Lower lobe of right lung (tissue), 2 donors: ENCODE measurements at regions not wholly inside any gene's neighbourhood (a gene's known extent, or its start where the extent isn't known, plus 50 kb on each side); places are given as distances from the start of the nearest gene placed in this dataset.

ENCODE experiments used
- ATAC-seq, 2 donors: fragments of 200-7000 bp; cut with Tn5 transposase; one replicate each; pipeline ENCODE4 v1.9.1; 2020 to 2022; ENCODE audit warnings: mild to moderate bottlenecking in 2 of 2, moderate library complexity in 2 of 2
- DNase-seq: peaks from one replicate; pipeline ENCODE4 v3.0.0-alpha.2; 2020
- H3K27ac ChIP-seq: fragments of 200-600 bp; one replicate; pipeline ENCODE4 v1.8.0; 2022
- H3K27me3 ChIP-seq: fragments of 200-600 bp; one replicate; pipeline ENCODE4 v1.8.0; 2022; ENCODE audit warnings: low read depth
- H3K36me3 ChIP-seq: fragments of 200-600 bp; one replicate; pipeline ENCODE4 v1.8.0; 2022; ENCODE audit warnings: mild to moderate bottlenecking
- H3K4me1 ChIP-seq: fragments of 200-600 bp; one replicate; pipeline ENCODE4 v1.8.0; 2022
- H3K4me3 ChIP-seq: fragments of 200-600 bp; one replicate; pipeline ENCODE4 v1.8.0; 2022; ENCODE audit warnings: mild to moderate bottlenecking
- H3K9me3 ChIP-seq: fragments of 200-600 bp; one replicate; pipeline ENCODE4 v1.8.0; 2022
- intact Hi-C: fragments of 100-400 bp; cut with DNase I; formaldehyde crosslinking; loops from one replicate; pipeline ENCODE4 v1.11.0; 2022
- TF ChIP-seq, protein P1 (sequence below): fragments of 200-600 bp; IDR thresholded peaks from one replicate; pipeline ENCODE4 v1.8.0; 2022; ENCODE audit warnings: antibody characterized with exemption, mild to moderate bottlenecking
- donor health status: DM: no; HTN: yes; CAD: no; lungs with severe emphysema.

DNA sequence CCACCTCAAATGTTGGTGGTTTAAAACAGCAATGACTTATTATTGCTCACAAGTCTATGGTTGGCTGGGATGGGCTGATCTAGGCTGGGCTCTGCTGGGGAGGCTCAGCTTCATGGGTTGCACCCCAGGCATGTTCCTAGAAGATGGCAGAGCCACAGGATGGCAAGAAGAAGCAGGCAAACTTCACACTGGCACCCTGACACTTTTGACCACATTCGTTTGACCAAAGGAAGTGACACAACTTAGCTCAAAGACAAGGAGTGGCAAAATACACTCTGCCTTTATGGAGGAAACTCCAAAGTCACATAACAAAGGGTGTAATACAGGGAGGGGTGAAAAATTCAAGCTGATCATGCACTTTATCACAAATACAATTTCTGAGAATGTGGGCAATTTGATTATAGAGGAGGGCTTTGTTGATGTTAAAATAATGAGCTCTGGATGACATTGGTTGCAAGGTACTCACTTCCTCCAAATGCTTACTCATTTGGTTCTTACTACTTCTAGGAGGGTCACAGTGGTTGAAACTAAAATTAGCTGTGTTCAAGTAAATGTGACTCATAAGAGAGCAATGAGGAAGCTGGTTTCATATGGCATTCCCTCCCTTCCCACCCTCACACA, 249.2 kb upstream of the RPS6KA3 start:
- Histone ChIP-seq H3K4me3 (no peak overlapping the region), H3K4me1 (no peaks in the 10 kb centered on the region), H3K9me3 (no peaks in the 10 kb centered on the region), H3K27ac (no peak overlapping the region), H3K27me3 (no peaks in the 10 kb centered on the region), H3K36me3 (no peaks in the 10 kb centered on the region)
- ATAC-seq (peak; percentile 81 to 86), DNase-seq (no peak)
- TF ChIP-seq, protein P1, sequence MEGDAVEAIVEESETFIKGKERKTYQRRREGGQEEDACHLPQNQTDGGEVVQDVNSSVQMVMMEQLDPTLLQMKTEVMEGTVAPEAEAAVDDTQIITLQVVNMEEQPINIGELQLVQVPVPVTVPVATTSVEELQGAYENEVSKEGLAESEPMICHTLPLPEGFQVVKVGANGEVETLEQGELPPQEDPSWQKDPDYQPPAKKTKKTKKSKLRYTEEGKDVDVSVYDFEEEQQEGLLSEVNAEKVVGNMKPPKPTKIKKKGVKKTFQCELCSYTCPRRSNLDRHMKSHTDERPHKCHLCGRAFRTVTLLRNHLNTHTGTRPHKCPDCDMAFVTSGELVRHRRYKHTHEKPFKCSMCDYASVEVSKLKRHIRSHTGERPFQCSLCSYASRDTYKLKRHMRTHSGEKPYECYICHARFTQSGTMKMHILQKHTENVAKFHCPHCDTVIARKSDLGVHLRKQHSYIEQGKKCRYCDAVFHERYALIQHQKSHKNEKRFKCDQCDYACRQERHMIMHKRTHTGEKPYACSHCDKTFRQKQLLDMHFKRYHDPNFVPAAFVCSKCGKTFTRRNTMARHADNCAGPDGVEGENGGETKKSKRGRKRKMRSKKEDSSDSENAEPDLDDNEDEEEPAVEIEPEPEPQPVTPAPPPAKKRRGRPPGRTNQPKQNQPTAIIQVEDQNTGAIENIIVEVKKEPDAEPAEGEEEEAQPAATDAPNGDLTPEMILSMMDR: no peak
- intact Hi-C loops: no loop called here

DNA sequence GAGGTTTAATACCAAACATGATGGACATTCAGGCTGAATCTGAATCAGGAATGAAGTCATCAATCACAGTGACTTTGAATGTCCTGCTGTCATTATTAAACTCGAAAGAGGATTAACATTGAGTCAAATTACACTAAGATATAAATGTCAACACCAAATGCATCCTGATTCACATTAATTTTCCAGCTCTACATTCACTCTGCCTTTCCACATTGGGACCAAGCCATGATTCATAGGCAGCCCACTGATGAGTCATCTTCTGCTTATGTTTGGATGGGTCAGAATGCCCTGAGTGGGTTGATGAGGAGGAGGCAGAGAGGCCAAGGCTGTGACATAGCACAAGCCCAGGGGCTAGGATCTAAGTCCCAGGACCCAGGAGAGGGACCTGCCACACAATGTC, 247.6 kb upstream of the RPS6KA3 start:
- Histone ChIP-seq H3K27ac (no peak overlapping the region), H3K4me3 (no peak overlapping the region), H3K9me3 (no peaks in the 10 kb centered on the region), H3K36me3 (no peaks in the 10 kb centered on the region), H3K27me3 (no peaks in the 10 kb centered on the region), H3K4me1 (no peaks in the 10 kb centered on the region)
- TF ChIP-seq, protein P1: no peak
- DNase-seq (no peak), ATAC-seq (no peak)
- intact Hi-C loops: no loop called here

DNA sequence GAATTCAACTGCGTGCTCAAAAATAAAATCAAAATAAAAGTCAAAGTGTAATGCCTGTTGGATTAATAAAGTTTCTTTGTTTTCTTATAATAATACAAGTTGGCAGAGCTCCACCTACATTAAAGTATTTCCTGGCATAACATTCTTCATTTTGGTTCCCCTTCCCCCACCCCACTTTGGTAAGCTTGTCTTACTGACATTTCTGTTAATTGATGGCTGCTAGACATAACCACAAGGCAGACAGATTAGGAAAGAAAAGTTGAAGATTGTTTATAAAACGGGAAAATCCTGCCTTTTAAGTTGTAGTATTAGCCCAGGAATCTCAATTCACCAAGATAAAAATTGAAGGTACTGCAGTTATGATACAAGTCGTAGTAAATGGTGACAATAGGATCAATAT, 246.5 kb upstream of the RPS6KA3 start:
- Histone ChIP-seq H3K36me3 (no peaks in the 10 kb centered on the region), H3K27ac (no peak overlapping the region), H3K4me3 (no peak overlapping the region), H3K4me1 (no peaks in the 10 kb centered on the region), H3K9me3 (no peaks in the 10 kb centered on the region), H3K27me3 (no peaks in the 10 kb centered on the region)
- DNase-seq (no peak), ATAC-seq (no peak)
- TF ChIP-seq, protein P1: no peak
- intact Hi-C loops: no loop called here

DNA sequence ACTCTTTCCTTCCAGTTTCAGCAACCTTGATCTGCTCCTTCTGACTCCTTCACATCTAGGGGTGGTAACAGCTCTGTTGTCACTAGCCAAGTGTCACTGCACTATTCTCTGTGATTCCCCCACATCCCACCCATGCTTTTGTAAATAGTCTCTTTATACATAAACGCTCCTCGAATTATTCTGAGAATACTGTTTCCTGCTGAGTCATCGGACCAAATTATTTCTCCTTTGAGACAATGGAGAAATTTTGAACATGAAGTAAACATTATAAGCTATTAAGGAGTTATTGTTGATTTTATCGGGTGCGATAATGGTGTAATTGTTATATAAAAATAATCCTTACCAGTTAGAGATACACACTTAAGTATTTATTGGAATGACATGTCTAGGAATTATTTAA, 245.1 kb upstream of the RPS6KA3 start:
- Histone ChIP-seq H3K36me3 (no peaks in the 10 kb centered on the region), H3K27ac (no peak overlapping the region), H3K27me3 (no peaks in the 10 kb centered on the region), H3K4me3 (no peak overlapping the region), H3K9me3 (no peaks in the 10 kb centered on the region), H3K4me1 (no peaks in the 10 kb centered on the region)
- ATAC-seq: no peak
- intact Hi-C loops: no loop called here
- TF ChIP-seq, protein P1: no peak
- no peak for DNase-seq

DNA sequence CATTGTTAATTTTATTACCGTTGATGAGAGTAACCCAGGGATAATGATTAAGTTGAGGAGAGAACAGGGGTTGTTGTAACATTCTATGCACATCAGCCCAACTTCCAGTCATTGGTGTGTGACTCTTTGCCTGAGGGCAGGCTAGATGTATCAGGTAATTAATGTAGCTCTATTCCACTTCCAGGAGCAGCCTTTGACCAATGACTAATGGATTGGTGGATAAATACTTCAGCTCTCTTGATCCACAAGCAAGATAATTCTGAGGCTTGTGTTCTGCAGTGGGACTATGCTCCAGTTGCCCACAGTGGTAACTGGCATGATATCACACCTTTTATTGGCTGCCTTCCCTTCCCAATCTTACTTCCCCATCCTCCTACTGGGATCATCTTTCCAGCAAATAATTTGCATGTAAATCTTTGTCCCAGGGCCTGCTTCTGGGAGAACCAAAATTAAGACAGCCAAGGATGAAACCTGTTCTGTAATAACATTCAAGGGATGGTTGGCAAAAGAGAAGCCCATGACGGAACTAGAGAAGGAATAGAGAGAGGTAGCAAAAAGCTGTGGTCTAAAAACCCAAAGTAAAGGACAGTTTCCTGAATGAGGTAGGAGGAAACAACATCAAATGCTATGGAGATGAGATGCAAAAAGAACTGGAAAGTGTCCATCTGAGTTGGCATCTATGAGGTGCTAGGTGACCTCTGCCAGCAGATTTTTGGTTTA, 241.4 kb upstream of the RPS6KA3 start:
- H3K4me1 ChIP-seq: no peaks in the 10 kb centered on the region
- no peaks in the 10 kb centered on the region for H3K9me3 ChIP-seq
- no peak overlapping the region for H3K4me3 ChIP-seq
- intact Hi-C loops: no loop called here
- TF ChIP-seq, protein P1: no peak
- ATAC-seq: no peak
- DNase-seq: no peak
- H3K36me3 ChIP-seq: no peaks in the 10 kb centered on the region
- no peaks in the 10 kb centered on the region for H3K27me3 ChIP-seq
- no peak overlapping the region for H3K27ac ChIP-seq
